HG03469 (cell line): ENCODE measurements at regions not wholly inside any gene's neighbourhood (a gene's known extent, or its start where the extent isn't known, plus 50 kb on each side); places are given as distances from the start of the nearest gene placed in this dataset.
"Not testable (repeated sequence)": the region's sequence is repeated elsewhere in the genome, so short reads cannot be mapped to it uniquely, and the experiment has no call there.

ENCODE experiments used
- ATAC-seq: cut with Tn5 transposase; IDR thresholded peaks from one replicate; pipeline ENCODE4 v1.9.1; 2021; ENCODE audit warnings: mild to moderate bottlenecking, moderate library complexity, moderate number of reproducible peaks; ENCODE audit not compliant: unreplicated experiment

DNA sequence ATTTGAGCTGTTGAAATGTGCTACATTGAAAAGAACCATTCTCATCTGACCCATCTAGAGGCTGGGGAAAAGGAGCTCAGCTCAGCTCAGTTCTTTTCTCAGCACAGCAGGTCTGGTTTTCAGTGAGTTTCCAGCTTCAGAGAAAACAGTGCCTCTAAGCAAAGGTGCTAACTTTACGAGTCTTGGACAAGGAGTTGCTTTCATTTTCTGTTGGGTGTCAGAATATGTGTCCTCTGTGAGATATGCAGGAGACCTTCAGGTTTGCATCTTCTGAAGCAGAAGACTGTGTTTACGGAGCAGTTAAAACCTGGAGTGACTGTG lies 321.3 kb upstream of the USP24 start:
- no peak for ATAC-seq

DNA sequence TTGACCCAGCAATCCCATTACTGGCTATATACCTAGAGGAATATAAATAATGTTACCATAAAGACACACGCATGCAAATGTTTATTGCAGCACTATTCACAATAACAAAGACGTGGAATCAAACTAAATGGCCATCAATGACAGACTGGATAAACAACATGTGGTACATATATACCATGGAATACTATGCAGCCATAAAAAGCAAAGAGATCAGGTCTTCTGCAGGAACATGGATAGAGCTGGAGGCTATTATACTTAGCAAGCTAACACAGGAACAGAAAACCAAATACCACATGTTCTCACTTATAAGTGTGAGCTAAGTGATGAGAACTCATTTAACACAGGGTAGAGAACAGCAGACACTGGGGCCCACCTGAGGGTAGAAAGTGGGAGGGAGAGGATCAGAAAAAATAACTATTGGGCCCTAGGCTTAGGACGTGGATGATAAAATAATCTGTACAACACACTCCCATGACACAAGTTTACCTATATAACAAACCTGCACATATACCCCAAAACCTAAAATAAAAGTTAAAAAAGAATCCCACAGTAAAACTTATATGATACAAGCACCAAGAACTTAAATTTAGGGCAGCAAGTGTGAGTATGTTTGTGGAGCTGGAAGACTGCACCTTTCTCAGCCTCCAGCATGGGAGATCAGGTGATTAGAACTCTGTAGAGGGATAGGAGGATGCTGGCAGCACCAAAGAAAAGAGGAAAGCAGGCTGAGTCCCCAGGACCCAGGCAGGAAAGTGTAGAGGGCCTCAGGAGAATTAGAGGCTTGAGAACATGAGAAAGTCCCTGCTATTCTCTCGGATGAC lies 320.8 kb upstream of the USP24 start:
- no peak for ATAC-seq

DNA sequence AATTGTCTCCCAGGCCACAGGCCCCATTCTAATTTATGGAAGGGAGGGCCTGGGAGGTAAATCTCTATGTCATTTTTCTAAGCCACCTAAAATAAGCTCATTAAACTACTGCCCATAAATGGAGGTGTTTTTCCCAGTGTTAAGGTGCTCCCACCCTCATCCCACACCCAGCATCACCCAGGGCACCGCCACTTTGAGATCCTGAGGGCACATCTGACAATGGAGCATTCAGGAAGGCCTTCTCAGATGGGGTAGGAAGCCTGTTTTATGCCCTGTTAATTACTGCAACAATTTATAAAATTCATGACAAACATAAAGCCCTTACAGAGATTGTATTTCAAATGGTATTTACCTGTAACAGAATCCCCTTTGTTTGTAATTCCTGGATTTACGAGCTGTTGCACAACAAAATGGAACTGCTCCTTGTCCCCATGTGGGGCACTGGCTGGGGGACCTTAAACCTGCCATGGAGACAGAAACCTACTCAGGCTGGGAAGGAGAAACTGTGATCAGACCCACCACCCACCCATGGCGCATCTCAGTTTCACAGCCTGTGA lies 319.5 kb upstream of the USP24 start:
- no peak for ATAC-seq

DNA sequence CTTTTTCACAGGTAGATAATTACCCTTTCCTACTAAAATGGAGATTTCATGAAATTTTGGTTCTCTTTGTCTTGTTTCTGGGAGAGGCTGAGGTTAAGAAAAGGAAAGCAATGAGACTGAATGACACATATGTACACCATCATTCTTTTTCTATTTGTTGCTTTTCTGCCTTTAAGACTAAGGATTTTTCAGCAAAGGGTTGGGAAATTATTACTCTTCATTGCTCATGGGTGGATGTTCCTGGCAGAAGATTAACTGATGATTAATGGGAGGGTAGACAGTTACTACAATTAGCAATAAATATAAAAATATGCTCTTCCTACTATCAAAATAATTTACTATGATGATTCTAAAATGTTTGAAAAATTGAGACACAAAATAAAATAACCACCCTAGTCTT lies 316.5 kb upstream of the USP24 start:
- ATAC-seq, result no peak

DNA sequence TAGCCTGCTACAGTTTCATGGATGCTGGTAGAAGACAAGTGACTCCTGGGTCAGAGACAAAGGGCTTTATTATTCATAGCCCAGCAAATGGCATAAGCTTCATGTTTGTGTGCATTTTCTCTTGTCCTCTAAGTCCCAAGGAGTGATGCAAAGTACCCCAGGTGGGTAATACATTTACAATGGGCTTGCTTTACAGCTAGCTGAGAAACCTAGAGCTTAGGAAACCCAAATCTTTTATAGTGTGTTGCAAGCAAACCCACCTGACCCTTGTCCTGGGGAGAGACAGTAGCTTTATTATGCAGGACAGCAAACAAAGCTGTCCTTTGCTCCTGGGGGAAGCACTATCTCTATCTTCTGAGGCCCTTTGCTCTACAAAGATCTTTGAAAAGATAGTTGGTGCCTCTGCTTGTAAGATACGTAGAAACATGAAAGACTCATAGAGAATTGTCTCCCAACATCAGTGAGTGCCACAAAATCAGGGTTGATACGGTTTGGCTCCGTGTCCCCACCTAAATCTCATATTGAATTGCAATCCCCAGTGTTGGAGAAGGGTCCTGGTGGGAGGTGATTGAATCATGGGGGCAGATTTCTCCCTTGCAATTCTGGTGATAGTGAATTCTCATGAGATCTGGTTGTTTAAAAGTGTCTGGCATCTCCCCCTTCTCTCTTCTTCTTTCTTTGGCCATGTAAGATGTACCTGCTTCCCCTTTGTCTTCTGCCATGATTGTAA lies 315.8 kb upstream of the USP24 start:
- no peak for ATAC-seq

DNA sequence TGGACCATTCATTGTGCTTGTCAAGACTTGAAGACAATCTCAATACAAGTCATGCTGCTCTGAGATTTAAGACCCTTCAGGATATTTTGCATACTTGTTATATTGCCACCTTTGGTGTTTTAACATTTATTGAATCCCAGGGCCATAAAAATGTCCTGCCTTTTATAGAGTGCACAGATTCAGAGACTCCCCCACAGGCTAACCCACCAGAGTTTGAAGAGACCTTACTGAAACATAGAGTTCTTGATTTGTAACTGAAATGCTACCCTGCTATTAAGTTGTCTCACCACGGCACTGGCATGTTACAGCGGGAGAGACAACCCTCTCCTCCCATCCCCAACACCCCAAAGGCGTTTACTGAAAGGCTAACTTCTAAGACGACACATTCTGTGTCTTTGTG lies 313.9 kb upstream of the USP24 start:
- ATAC-seq, result no peak

DNA sequence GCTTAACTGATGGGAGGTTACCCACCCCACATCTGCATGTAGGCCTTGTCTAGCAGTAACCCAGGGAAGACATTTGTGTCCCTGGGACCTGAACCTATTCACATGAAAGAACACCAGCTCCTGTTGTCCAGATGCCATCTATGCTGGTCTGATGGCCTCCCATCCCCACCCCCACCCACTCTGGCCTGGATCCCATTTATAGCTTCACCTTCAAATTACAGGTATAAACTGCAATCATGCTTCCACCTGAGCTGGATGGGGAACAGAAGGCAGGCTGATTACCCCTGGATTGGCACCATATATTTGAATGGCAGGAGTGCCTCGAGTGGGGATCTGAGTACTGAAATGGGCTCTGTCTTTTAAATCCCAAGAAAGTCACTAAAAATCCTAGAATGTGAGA lies 312.7 kb upstream of the USP24 start:
- no peak for ATAC-seq

DNA sequence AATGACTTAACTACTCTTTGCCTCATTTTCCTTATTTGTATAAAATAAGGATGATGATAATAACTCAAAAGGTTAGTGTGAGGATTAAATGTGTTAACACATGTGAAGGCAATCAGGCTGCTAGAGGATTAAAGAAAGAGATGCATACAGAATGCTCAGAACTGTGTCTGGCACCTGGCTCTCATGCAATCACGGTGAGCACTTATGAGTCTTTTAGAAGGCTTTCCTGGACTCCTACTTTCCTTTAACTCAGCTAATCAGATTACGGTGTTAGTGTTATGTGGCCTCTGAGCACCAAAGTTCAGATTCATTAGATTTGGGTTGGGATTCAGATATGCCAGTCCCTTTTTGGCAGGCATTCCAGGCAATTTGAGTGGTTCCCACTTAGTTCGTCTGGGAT lies 311.6 kb upstream of the USP24 start:
- ATAC-seq, result no peak

DNA sequence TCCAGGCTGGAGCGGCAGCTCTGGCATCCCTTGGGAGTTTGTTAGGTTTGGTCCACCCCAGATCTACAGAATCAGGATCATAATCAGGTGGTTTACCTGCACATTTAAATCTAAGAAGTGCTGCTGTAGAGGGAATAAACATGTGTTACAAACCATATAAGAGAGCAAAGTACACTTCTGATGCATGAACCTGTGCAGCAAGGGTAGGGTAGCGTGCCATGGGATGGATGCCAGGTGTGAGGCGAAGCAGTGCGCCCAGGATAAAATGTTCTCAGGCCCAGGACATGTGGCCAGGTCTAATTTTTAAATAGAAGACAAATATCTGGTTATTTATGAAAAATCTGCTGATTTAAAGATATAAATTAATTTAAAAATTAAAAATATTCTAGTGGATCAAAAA lies 308.8 kb upstream of the USP24 start:
- no peak for ATAC-seq

DNA sequence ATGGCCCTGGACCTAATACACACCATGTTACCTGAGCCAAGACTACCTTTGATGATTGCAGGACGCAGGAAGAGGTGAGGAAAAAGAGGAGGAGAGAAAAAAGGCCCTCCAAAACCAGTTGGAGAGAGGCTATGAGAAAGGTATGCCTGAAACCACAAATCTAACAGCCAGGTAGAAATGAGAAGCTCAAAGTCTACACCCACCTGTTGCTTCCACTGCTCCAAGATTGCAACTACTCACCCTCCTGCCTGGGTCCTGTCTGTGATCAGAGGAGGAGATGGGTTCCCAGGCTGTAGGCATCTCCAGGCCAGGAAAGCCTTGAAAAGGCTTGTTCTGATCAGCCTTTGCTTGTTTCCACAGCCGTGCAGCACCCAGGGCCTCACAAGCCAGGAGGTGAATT lies 307.8 kb upstream of the USP24 start:
- ATAC-seq, result no peak

DNA sequence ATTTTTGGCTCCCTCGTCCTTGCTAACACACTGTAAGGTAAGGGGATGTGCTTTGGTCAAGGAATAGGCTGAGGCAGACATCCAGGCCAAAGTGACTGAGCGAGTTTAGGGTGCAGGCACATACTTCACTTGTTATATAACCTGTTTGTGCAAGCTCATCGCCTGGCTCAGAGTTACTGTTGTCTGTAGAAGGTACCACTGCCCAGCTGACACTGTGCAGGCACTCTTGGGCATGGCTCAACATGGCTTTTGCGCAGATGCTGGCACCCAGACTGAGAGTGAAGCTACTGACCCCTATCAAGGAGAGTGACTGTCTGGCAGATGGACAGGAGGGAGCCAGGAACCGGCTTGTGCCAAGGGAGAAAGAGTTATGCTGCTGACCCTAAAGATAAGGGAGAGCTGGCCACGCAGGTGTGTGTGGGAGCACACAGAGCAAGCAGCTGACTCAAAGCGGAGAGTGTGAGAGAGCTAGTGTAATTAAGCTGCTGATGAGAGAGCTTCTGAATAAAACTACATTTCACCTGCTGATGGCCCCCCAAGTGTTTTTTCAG lies 307.3 kb upstream of the USP24 start:
- ATAC-seq, result no peak

DNA sequence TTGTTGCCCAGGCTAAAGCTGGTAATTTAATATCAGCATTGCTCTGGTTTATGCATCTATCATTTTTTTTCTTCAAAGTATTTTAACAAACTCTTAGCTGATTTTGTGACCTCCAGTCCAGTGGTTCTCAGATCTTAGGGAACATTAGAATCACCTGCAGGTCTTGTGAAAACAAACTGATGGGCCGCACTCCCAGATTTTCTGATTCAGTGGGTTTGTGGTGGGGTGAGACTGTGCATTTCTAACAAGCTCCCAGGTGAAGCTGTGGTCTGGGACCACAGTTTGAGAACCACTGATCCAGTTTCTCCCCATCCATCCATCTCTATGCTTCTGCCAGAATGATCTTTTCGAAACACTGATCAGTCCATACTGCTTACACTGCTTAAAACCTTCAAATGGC lies 305.7 kb upstream of the USP24 start:
- ATAC-seq, result no peak

DNA sequence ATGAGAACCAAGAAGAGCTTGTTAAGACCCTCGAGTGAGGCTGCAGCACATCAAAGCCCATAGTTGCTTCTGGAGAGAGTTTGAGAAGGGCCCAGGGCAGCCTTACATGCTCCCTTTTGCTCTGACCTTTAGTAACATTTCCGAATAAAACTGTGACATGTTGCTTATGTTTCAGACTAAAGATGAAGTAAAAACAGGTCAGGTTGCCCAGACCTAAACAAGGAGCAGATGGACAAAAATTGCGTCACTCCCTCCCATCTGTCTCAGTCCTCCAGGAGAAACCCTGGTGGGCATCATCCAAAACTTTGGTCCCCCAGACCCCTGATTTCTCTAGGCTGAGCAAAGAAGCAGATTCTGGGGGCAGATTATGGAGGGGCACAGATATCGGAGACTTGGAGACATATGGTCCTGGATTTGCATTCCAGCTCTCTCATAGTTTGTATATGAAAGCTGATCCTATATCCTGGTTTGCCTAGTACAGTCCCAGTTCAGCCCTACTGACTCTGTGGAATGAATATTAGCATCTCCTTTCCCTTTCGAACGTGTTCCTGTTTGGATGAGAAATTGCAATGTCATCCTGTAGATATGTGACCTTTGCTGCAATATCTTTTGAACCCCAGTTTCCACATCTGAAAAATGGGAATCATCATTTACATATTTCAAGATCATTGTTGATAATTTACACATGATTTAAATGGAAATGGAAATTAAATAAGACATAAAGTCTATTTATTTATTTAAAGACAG lies 304.9 kb upstream of the USP24 start:
- no peak for ATAC-seq

DNA sequence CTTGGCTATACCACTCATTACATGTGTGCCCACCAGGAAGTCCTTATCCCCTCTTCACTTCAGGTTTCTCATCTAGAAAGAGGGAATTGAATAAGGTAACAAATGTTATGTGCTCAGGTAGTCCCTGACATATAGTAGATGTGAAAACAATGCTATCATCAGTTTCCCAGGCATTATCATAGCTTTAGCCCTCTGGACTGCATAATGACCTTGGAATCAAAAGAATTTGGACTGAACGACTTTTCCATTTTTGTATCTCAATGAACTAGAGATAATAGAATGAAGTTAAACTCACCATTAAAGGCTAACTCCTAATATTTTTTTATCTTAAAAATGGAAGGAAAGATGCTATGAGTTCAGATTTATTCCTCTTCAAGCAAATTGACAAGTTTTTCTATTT lies 304.1 kb upstream of the USP24 start:
- no peak for ATAC-seq

DNA sequence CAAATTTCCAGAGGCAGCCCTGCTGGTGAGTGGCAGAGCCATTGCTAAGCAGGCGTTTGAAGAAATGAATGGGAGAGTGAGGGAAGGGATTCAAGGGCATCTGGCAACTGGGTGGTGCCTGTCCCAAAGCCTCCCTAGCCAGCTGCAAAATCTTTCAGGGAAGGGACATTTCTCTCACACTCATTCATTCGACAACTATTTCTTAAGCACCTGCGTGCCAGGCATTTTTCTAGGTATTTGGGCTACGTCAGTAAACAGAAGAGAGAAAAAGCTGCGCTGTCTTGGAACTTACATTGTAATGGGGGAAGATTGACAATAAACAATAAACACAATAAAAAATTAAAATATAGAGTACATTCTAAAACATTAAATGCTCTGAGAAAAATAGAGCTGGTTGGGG lies 301.9 kb upstream of the USP24 start:
- no peak for ATAC-seq

DNA sequence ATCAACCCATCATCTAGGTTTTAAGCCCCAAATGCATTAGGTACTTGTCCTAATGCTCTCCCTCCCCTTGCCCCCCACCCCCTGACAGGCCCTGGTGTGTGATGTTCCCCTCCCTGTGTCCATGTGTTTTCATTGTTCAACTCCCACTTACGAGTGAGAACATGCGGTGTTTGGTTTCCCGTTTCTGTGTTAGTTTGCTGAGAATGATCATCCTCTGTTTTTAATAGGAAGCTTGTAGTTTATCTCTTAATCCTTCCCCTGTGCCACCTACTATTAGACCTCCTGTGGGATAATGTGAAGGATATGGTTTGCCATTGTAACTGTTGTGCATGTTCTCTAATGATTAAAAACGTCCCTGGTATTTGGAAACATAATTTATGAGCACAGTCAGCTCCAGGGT lies 299.4 kb upstream of the USP24 start:
- ATAC-seq, result not testable (repeated sequence)

DNA sequence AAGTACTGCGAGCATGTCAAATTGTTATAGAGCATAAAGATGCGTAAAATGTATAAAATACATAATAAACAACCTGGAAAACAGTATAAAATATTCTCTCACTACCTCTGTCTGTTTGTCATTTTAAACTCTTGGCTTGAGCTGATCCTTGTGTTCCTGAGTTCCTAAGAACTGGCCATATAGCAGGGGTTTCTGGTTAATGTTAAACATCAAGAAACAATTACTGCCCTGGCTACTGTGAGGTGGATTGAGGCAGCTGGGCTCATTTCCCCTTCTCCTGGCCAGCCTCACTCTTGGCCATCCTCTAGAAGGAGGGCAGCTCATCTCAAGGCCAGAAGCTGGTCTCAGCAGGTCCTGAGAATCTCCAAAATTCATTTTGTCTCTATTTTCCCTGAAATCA lies 297.3 kb upstream of the USP24 start:
- ATAC-seq, result no peak

DNA sequence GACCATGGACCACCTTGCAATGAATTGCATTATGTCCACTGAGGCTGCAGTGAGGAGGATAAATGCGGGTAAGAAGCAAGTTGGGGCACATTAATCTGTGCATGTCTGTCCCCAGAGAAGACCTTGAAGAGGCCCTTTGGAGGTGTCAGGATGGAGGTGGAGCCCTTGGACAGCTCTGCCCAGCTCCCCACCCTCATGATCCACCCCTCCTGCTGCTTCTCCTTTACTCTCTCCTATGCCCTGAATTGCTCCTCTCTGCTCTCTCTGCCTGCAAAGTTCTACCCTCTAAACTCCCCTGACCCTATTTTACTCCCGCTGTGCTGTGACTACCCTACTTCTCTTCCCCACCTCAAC lies 292.4 kb upstream of the USP24 start:
- ATAC-seq, result no peak

DNA sequence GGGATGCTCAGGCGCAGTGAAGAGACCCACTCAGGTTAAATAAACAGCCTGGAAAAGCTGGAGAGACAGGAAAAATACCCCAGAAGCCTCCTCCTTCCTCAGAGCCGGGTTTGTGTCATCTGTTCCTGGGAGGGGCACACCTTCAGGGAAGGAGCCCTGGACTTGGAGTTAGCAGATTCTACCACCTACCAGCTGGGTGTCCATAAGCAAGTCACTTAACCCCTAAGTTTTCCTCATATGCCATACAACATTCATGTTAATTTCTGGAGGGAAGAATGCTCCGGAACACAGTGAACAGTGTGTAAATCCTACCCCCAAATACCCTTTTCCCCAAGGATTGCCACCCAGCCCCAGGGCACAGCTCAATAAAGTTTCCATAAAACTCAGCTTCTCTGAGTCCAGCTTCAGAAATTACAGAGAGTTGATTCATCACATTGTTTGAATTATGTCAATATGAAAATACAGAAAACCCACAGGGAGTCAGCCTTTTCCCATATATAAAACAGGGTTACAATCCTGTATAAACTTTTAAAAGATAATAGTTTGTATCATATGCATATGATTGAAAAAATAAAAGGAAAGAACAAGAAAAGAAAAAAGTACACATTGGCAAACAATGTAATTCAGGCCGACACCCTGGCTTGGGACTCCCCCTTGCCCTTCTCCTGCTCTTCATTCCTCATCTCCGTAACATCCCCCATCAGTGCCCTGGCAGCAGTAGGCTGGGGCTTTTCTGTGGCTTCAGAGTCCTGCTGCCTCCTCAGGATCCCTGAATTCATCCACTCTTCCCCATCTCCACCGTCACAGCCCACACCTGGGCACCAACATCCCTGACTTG lies 291.8 kb upstream of the USP24 start:
- no peak for ATAC-seq

DNA sequence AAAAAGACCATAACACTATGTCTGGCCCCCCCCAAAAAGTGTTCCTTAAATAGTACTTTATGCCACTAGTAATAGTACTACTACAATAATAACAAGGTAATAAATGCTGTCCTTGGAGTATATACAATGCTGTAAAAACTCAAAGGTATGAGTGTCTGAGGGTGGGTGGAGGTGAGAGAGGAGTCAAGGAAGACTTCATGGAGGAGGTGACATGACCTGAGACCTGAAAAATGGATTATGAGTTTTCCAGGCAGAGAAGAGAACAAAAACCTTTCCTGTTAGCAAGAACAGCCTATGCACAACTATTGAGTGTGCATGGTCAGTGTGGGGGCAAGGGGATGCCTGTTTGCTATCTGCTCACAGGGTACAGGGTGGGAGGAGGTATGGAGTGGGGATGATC lies 290.2 kb upstream of the USP24 start:
- no peak for ATAC-seq

DNA sequence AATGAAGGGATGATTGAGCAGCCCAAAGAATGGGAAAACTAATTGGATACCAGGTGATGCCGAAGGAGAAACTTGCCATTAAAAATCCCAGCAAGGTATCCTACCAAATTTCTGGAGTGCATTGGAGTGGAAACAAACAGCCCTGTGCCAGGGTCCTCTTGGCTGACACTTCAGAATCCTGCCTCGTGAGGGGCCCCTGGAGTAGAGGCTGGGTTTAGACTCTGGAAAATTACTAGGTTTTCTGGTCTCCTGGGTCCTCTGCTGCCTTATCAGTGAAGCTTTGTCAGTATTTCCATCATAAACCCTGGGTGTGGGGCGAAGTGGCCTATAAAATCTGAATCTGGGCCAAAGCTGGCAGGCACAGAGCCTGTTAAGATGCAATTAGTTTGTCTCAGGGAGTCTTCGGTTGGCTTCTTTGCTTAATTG lies 289.2 kb upstream of the USP24 start:
- no peak for ATAC-seq
